NCI-H2029 treated with DMSO at 0.1 percent for 48 hours (cell line): ENCODE measurements at regions not wholly inside any gene's neighbourhood (a gene's known extent, or its start where the extent isn't known, plus 50 kb on each side); places are given as distances from the start of the nearest gene placed in this dataset.

Source experiments
- DNase-seq: peaks from one replicate; lab custom pipeline; 2025; lab: John Stamatoyannopoulos, UW

- DNase-seq = no peak
Observed at GRCh38 chr2:16134436-16135165, 194.3 kb downstream of the MYCN start.

- no peak for DNase-seq
Observed at GRCh38 chr2:16130906-16131400, 190.6 kb downstream of the MYCN start.

GRCh38 chr2:16130541-16130880 is 190.2 kb downstream of the MYCN start:
- no peak for DNase-seq

GRCh38 chr2:16129716-16130540 is 189.6 kb downstream of the MYCN start:
- no peak for DNase-seq

- no peak for DNase-seq
Observed at GRCh38 chr2:16128746-16129610, 188.6 kb downstream of the MYCN start.

GRCh38 chr2:16127958-16128357 is 187.6 kb downstream of the MYCN start:
- DNase-seq = no peak

GRCh38 chr2:16127276-16127940 is 187.1 kb downstream of the MYCN start:
- no peak for DNase-seq

- DNase-seq = no peak
Observed at GRCh38 chr2:16126517-16127275, 186.3 kb downstream of the MYCN start.

GRCh38 chr2:16125614-16126516 is 185.5 kb downstream of the MYCN start:
- DNase-seq = no peak

- no peak for DNase-seq
Observed at GRCh38 chr2:16124881-16125613, 184.7 kb downstream of the MYCN start.

- DNase-seq = no peak
Observed at GRCh38 chr2:16123856-16124780, 183.8 kb downstream of the MYCN start.

- DNase-seq = no peak
Observed at GRCh38 chr2:16123421-16123820, 183.1 kb downstream of the MYCN start.

- DNase-seq = no peak
Observed at GRCh38 chr2:16122556-16122955, 182.2 kb downstream of the MYCN start.

- no peak for DNase-seq
Observed at GRCh38 chr2:16121986-16122390, 181.6 kb downstream of the MYCN start.

GRCh38 chr2:16121231-16121985 is 181.1 kb downstream of the MYCN start:
- DNase-seq = no peak

GRCh38 chr2:16120591-16121180 is 180.3 kb downstream of the MYCN start:
- no peak for DNase-seq

- DNase-seq = no peak
Observed at GRCh38 chr2:16119741-16120140, 179.4 kb downstream of the MYCN start.
